Mesenchymal stem cell (in vitro differentiated cells and primary cell): ENCODE measurements at regions not wholly inside any gene's neighbourhood (a gene's known extent, or its start where the extent isn't known, plus 50 kb on each side); places are given as distances from the start of the nearest gene placed in this dataset.

Source experiments
- DNase-seq: peaks from one replicate; pipeline ENCODE4 v3.0.0-alpha.2; 2013
- H2AFZ ChIP-seq: one replicate; pipeline ENCODE4 v1.6.1; 2013; ENCODE audit warnings: low read depth, mild to moderate bottlenecking, control low read depth, inconsistent platforms, low read length, moderate library complexity
- H2AK5ac ChIP-seq: 2 replicates; pipeline ENCODE4 v1.6.1; 2013; ENCODE audit warnings: low read length, moderate library complexity, mild to moderate bottlenecking, inconsistent platforms; ENCODE audit not compliant: severe bottlenecking
- H2BK120ac ChIP-seq: one replicate; pipeline ENCODE4 v1.6.1; 2013; ENCODE audit warnings: low read depth, mild to moderate bottlenecking, inconsistent platforms, low read length, moderate library complexity
- H2BK12ac ChIP-seq, 2 experiments: one replicate each; pipeline ENCODE4 v1.6.1; 2013; ENCODE audit warnings: inconsistent platforms in 2 of 2, low read length in 2 of 2, mild to moderate bottlenecking in 2 of 2, moderate library complexity in 2 of 2, control low read depth in 1 of 2
- H2BK15ac ChIP-seq: one replicate; pipeline ENCODE4 v1.6.1; 2013; ENCODE audit warnings: mild to moderate bottlenecking, low read depth, inconsistent platforms; ENCODE audit not compliant: poor library complexity, severe bottlenecking
- H2BK5ac ChIP-seq: 2 replicates; pipeline ENCODE4 v1.6.1; 2013; ENCODE audit warnings: low read depth, mild to moderate bottlenecking, low read length, control low read depth, inconsistent platforms; ENCODE audit not compliant: poor library complexity, severe bottlenecking
- H3K14ac ChIP-seq, 2 experiments: one replicate each; pipeline ENCODE4 v1.6.1; 2013; ENCODE audit warnings: inconsistent platforms in 2 of 2, low read length in 2 of 2, control low read depth in 1 of 2, mild to moderate bottlenecking in 1 of 2, moderate library complexity in 1 of 2
- H3K18ac ChIP-seq, 2 experiments: one replicate each; pipeline ENCODE4 v1.6.1; 2013; ENCODE audit warnings: inconsistent platforms in 2 of 2, low read length in 2 of 2, control low read depth in 1 of 2, low read depth in 1 of 2, mild to moderate bottlenecking in 1 of 2
- H3K23ac ChIP-seq, 2 experiments: one replicate each; pipeline ENCODE4 v1.6.1; 2013; ENCODE audit warnings: inconsistent platforms in 2 of 2, low read length in 2 of 2, mild to moderate bottlenecking in 2 of 2, moderate library complexity in 2 of 2, control low read depth in 1 of 2
- H3K27ac ChIP-seq: 2 replicates; pipeline ENCODE4 v1.5.1; 2013; ENCODE audit warnings: mild to moderate bottlenecking, moderate library complexity, low read length, control low read depth, inconsistent platforms; ENCODE audit not compliant: poor library complexity, severe bottlenecking
- H3K27me3 ChIP-seq, 2 experiments: 2 replicates each; pipeline versions ENCODE4 v1.6.1 to v1.7.0; 2013; ENCODE audit warnings: low read length in 2 of 2, mild to moderate bottlenecking in 2 of 2, moderate library complexity in 2 of 2, control low read depth in 1 of 2, inconsistent platforms in 1 of 2; ENCODE audit not compliant: control insufficient read depth in 1 of 2, insufficient read depth in 1 of 2
- H3K36me3 ChIP-seq, 2 experiments: 2 replicates each; pipeline versions ENCODE4 v1.6.1 to v1.7.0; 2013; ENCODE audit warnings: low read length in 2 of 2, control low read depth in 1 of 2, inconsistent platforms in 1 of 2, low read depth in 1 of 2, mild to moderate bottlenecking in 1 of 2; ENCODE audit not compliant: insufficient read depth in 2 of 2, control insufficient read depth in 1 of 2
- H3K4ac ChIP-seq, 2 experiments: one replicate each; pipeline ENCODE4 v1.6.1; 2013; ENCODE audit warnings: inconsistent platforms in 2 of 2, low read length in 2 of 2, mild to moderate bottlenecking in 2 of 2, moderate library complexity in 2 of 2, control low read depth in 1 of 2, low read depth in 1 of 2
- H3K4me1 ChIP-seq: 2 replicates; pipeline ENCODE4 v1.6.1; 2013; ENCODE audit warnings: low read depth, low read length, control low read depth; ENCODE audit not compliant: control insufficient read depth, insufficient read depth
- H3K4me2 ChIP-seq: 2 replicates; pipeline ENCODE4 v1.6.1; 2013; ENCODE audit warnings: low read length, mild to moderate bottlenecking, inconsistent platforms; ENCODE audit not compliant: poor library complexity, severe bottlenecking
- H3K4me3 ChIP-seq, 2 experiments: 2 replicates each; pipeline versions ENCODE4 v1.5.1 to v1.7.0; 2013; ENCODE audit warnings: low read length in 2 of 2, mild to moderate bottlenecking in 2 of 2, control low read depth in 1 of 2, low read depth in 1 of 2; ENCODE audit not compliant: insufficient read depth in 1 of 2
- H3K79me1 ChIP-seq: replicated peaks from 2 replicates; pipeline ENCODE4 v1.6.1; 2013; ENCODE audit warnings: mild to moderate bottlenecking, control low read depth, low read length, inconsistent platforms; ENCODE audit not compliant: poor library complexity, severe bottlenecking
- H3K9ac ChIP-seq: 2 replicates; pipeline ENCODE4 v1.7.0; 2013; ENCODE audit warnings: mild to moderate bottlenecking, low read length, moderate library complexity
- H3K9me3 ChIP-seq: 2 replicates; pipeline ENCODE4 v1.7.0; 2013; ENCODE audit warnings: mild to moderate bottlenecking, low read length; ENCODE audit not compliant: control insufficient read depth
- H4K8ac ChIP-seq: one replicate; pipeline ENCODE4 v1.6.1; 2013; ENCODE audit warnings: inconsistent platforms, mild to moderate bottlenecking, low read length, moderate library complexity
- H4K91ac ChIP-seq: one replicate; pipeline ENCODE4 v1.6.1; 2013; ENCODE audit warnings: mild to moderate bottlenecking, low read length, inconsistent platforms
- WGBS: methylation state at CpG from one replicate; pipeline ENCODE4 v1.1.7; 2013; ENCODE audit warnings: mixed read lengths; 5-methylcytosine and 5-hydroxymethylcytosine counted together

GRCh38 chr4:148770377-148770776, 328.2 kb upstream of the NR3C2 start:
- Histone ChIP-seq H3K4me3 (no peak overlapping the region), H3K27me3 (no peaks in the 10 kb centered on the region), H4K91ac (no peak overlapping the region), H3K79me1 (no peaks in the 10 kb centered on the region), H3K4me1 (no peaks in the 10 kb centered on the region), H2AK5ac (no peak overlapping the region), H3K14ac (no peak overlapping the region), H3K23ac (no peak overlapping the region), H3K9me3 (no peaks in the 10 kb centered on the region), H2BK120ac (no peak overlapping the region), H3K18ac (no peak overlapping the region), H2BK5ac (no peak overlapping the region), H4K8ac (no peak overlapping the region), H3K4me2 (no peak overlapping the region), H3K9ac (no peak overlapping the region), H3K36me3 (no peaks in the 10 kb centered on the region), H2AFZ (no peak overlapping the region), H3K27ac (no peak overlapping the region), H3K4ac (no peak overlapping the region), H2BK15ac (no peak overlapping the region), H2BK12ac (no peak overlapping the region)
- no peak for DNase-seq

- no peak overlapping the region for H3K27ac ChIP-seq
- no CpG with 5 or more reads among the region's 2 CpGs for WGBS
- H3K23ac ChIP-seq, result no peak overlapping the region
- H2BK5ac ChIP-seq, result no peak overlapping the region
- H3K36me3 ChIP-seq, result no peaks in the 10 kb centered on the region
- H3K4ac ChIP-seq, result no peak overlapping the region
- H3K9ac ChIP-seq, result no peak overlapping the region
- no peak overlapping the region for H2BK12ac ChIP-seq
- no peaks in the 10 kb centered on the region for H3K4me1 ChIP-seq
- no peak overlapping the region for H4K8ac ChIP-seq
- H4K91ac ChIP-seq, result no peak overlapping the region
- no peak overlapping the region for H3K4me3 ChIP-seq
- H3K9me3 ChIP-seq, result peaks cover 4% of the 10 kb centered on the region
- H3K14ac ChIP-seq, result no peak overlapping the region
- H3K27me3 ChIP-seq, result no peaks in the 10 kb centered on the region
- no peak overlapping the region for H2AK5ac ChIP-seq
- H2BK120ac ChIP-seq, result no peak overlapping the region
- H3K79me1 ChIP-seq, result no peaks in the 10 kb centered on the region
- no peak overlapping the region for H2AFZ ChIP-seq
- no peak overlapping the region for H2BK15ac ChIP-seq
- no peak overlapping the region for H3K18ac ChIP-seq
- H3K4me2 ChIP-seq, result no peak overlapping the region
- no peak for DNase-seq
Measured at GRCh38 chr4:148764720-148765119, 322.5 kb upstream of the NR3C2 start.

- Histone ChIP-seq H3K27me3 (no peaks in the 10 kb centered on the region), H3K79me1 (no peaks in the 10 kb centered on the region), H3K14ac (no peak overlapping the region), H2BK12ac (no peak overlapping the region), H3K36me3 (no peaks in the 10 kb centered on the region), H2AFZ (no peak overlapping the region), H4K8ac (no peak overlapping the region), H3K23ac (no peak overlapping the region), H2BK5ac (no peak overlapping the region), H3K4me3 (no peak overlapping the region), H3K18ac (no peak overlapping the region), H2AK5ac (no peak overlapping the region), H3K27ac (no peak overlapping the region), H3K4ac (no peak overlapping the region), H3K4me2 (no peak overlapping the region), H4K91ac (no peak overlapping the region), H2BK120ac (no peak overlapping the region), H3K4me1 (no peaks in the 10 kb centered on the region), H3K9me3 (peaks cover 15% of the 10 kb centered on the region), H3K9ac (no peak overlapping the region), H2BK15ac (no peak overlapping the region)
- no peak for DNase-seq
- no CpG with 5 or more reads among the region's 1 CpG for WGBS
Measured at GRCh38 chr4:148757171-148757570, 315.0 kb upstream of the NR3C2 start.

GRCh38 chr4:148749403-148749802, 307.2 kb upstream of the NR3C2 start:
- no peaks in the 10 kb centered on the region for H3K9me3 ChIP-seq
- H2BK12ac ChIP-seq, result no peak overlapping the region
- no peak overlapping the region for H3K9ac ChIP-seq
- H2AFZ ChIP-seq, result no peak overlapping the region
- no peak overlapping the region for H3K14ac ChIP-seq
- no peak overlapping the region for H3K4me3 ChIP-seq
- no peaks in the 10 kb centered on the region for H3K79me1 ChIP-seq
- no peak overlapping the region for H3K4me2 ChIP-seq
- no peak overlapping the region for H3K27ac ChIP-seq
- no peaks in the 10 kb centered on the region for H3K36me3 ChIP-seq
- no peak overlapping the region for H4K8ac ChIP-seq
- no peaks in the 10 kb centered on the region for H3K27me3 ChIP-seq
- DNase-seq, result no peak
- WGBS, result 56% methylated on average over 2 of the region's 3 CpGs
- H2BK5ac ChIP-seq, result no peak overlapping the region
- H3K23ac ChIP-seq, result no peak overlapping the region
- no peak overlapping the region for H3K4ac ChIP-seq
- H3K18ac ChIP-seq, result no peak overlapping the region
- H3K4me1 ChIP-seq, result no peaks in the 10 kb centered on the region
- no peak overlapping the region for H2BK120ac ChIP-seq
- H4K91ac ChIP-seq, result no peak overlapping the region
- no peak overlapping the region for H2BK15ac ChIP-seq
- no peak overlapping the region for H2AK5ac ChIP-seq
